Islet of Langerhans (tissue), 1 donor: ENCODE measurements at regions not wholly inside any gene's neighbourhood (a gene's known extent, or its start where the extent isn't known, plus 50 kb on each side); places are given as distances from the start of the nearest gene placed in this dataset.
A peak's percentile ranks its signal among the peaks of the same experiment; 100 is the strongest.
"Not testable (repeated sequence)": the region's sequence is repeated elsewhere in the genome, so short reads cannot be mapped to it uniquely, and the experiment has no call there.

Experiments used
- FAIRE-seq: peaks from one replicate; lab custom pipeline; 2011; peaks lifted over from hg19 to GRCh38; lab: Jason Lieb, UNC

DNA sequence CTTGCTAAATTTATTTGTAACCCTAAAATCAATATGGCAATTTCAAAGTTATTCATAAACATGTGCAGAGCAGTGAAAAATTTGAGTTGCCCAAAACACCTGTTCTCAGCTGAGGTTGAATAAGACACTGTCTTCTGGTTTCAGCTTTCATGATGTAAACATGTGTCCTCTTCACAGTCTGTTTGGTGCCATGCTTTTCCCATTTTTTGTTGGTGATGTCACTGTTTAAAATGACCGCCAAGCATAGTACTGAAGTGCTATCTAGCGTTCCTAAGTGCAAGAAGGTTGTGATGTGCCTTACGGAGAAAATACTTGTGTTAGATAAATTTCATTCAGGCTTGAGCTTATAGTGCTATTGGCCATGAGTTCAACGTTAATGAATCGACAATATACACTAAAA lies 580.8 kb downstream of the ACTL7B start:
- no peak for FAIRE-seq

GRCh38 chr9:108273988-108274387 lies 581.8 kb downstream of the ACTL7B start:
- FAIRE-seq = no peak

DNA sequence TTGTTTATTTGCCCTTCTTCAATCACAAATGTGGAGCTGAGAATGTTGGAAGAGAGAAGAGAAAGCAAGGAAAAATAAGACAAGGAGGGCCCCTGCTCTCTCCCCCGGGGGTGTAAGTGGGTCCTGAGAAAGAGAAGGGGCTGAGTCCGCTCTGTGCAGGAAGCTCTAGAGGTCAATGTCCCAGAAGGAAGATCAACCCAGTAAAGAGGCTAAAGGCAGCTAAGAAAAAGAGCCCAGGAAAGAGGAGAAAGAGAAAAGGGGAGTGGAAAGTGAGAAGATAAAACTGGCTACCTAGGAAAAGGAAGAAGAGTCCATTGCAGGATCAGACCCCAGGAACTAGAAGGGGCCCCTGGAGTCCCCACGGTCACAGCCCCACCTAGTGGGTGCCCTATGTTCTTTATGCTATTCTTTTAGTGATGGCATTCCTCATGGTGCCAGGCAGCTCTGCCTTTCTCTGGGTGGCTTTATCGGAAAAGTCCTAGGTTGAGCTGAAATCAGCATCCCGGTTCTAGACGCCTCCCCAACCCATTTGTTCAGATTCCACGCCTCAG lies 583.4 kb downstream of the ACTL7B start:
- FAIRE-seq = no peak

GRCh38 chr9:108271646-108272348 lies 584.0 kb downstream of the ACTL7B start:
- peak; percentile 97 for FAIRE-seq

GRCh38 chr9:108271236-108271635 lies 584.5 kb downstream of the ACTL7B start:
- FAIRE-seq = no peak

GRCh38 chr9:108270561-108270960 lies 585.2 kb downstream of the ACTL7B start:
- FAIRE-seq = peak; percentile 97

GRCh38 chr9:108270051-108270450 lies 585.7 kb downstream of the ACTL7B start:
- no peak for FAIRE-seq

- no peak for FAIRE-seq
Observed at GRCh38 chr9:108269371-108269770, 586.4 kb downstream of the ACTL7B start.

DNA sequence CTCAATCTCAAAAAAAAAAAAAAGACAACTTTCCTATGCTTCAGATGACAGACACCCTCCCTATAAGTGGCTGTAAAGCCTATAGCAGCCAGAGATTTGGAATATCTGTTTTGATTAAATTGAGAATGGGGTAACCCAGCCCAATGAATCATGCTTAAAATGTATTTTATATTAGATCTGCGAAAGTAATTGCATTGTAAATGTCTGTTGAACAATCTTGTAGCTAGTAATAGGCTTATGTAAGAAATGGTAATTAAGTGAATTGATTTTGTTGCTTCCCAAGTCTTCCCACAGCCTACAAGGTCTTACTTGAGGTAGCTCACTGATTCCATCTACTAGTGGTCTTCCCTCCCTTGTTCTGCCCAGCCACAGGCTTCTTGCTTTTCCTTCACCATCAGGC lies 590.7 kb downstream of the ACTL7B start:
- FAIRE-seq = no peak

- no peak for FAIRE-seq
Observed at GRCh38 chr9:108264093-108264492, 591.7 kb downstream of the ACTL7B start.

GRCh38 chr9:108262836-108263235 lies 593.0 kb downstream of the ACTL7B start:
- FAIRE-seq = no peak

- no peak for FAIRE-seq
Observed at GRCh38 chr9:108259917-108260675, 595.7 kb downstream of the ACTL7B start.

DNA sequence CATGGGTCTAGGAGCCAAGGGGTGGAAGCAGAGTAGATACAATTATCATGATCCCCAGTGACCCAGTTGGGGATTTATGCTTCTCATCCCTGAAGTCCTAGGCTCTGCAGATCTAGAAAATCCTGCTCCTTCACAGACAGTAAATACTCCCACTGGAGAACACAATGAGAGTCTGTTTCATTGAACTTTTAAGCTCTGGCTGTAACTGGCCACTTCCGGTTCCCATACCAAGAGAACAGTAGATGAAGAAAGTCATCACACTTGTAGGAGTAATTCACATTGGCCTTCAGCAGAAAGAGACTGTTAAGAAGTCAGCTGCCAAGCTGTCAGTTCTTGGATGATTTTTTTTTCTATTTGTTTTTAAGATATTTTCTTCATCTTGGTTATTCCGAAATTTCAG lies 597.1 kb downstream of the ACTL7B start:
- FAIRE-seq = no peak

DNA sequence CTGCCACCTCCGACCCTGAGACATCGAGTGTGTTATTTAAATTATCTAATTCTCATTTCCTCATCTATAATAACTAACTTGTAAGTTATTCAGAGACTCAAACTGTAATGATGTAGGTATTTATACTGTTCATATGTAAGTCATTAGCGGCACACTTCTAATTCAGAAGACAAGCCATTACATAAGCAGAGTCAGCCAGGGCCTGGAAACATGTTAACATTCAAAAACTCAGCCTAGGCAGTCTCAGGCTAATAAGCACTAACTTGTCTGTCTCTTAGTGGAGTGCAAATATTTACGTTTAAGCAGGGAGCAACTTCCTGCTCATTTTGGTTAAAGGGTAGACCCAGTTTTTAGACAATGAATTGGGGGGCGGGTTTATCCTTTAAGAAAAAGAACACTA lies 598.4 kb downstream of the ACTL7B start:
- no peak for FAIRE-seq

DNA sequence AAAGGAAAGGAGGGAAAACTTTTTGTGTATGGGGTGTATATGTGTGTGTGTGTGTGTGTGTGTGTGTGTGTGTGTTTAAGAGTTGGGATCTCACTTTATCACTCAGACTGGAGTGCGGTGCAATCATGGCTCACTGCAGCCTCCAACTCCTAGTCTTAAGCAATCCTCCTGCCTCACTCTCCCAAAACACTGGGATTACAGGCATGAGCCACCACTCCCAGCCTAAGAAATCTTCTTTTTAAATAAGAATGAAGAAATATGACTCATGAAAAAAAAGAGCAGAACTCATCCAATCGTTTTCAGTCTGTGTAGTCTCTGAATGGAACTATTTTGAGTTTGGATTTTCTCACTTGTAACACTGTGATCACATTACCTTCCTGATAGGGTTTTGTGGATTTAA lies 601.5 kb downstream of the ACTL7B start:
- FAIRE-seq = no peak

DNA sequence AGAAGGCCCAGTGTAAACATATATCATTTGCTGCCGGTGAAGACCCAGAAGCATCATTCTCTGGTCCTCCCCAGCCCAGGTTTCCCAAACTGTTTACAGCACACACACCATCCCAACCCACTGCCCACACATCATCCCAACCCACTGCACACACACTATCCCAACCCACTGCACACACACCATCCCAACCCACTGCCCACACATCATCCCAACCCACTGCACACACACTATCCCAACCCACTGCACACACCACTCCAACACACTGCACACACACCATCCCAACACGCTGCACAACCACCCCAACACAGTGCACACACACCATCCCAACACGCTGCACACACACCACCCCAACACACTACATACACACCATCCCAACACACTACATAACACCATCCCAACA lies 608.4 kb downstream of the ACTL7B start:
- not testable (repeated sequence) for FAIRE-seq

DNA sequence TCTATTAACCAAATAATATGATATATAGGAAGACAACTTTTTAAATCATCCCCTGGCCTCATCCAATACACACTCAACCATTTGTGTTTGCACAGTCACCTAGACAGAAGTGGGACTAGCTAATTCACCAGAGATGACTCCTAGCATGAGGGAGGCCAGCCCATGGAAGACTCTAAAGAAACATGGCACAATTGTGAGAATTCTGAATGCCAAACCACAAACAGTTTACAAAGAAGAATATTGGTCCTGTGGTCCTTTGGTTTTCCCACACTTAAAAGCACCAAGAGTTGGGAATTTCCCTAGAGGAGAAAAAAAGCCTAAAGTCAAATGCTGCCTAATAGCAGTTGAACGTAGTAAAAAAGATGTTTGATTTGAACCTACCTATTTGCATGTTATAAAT lies 609.9 kb downstream of the ACTL7B start:
- FAIRE-seq = no peak

DNA sequence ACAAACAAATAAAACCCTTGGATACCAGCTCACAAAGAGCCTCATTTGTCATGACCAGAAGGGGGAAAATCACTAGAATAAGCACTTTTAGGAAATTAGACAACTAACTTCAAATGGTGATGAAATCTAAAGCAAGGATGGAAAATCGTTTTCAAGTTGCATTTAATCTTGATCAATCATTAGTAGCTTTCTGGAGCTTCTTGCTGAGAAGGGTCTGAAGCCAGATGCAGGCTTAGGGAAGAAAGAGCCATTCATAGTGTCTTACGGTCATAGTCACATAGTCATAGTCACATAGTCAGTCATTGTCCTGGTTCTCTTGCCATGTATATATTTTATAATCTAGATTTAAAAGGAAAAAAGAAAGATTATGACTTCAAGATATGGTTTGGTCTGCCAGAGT lies 610.5 kb downstream of the ACTL7B start:
- FAIRE-seq = no peak

- no peak for FAIRE-seq
Observed at GRCh38 chr9:108244686-108245085, 611.1 kb downstream of the ACTL7B start.

GRCh38 chr9:108241384-108242073 lies 614.3 kb downstream of the ACTL7B start:
- no peak for FAIRE-seq

GRCh38 chr9:108239696-108240321 lies 616.0 kb downstream of the ACTL7B start:
- FAIRE-seq = no peak

GRCh38 chr9:108235609-108236008 lies 620.2 kb downstream of the ACTL7B start:
- FAIRE-seq = no peak

- FAIRE-seq = no peak
Observed at GRCh38 chr9:108234811-108235210, 621.0 kb downstream of the ACTL7B start.
